SU-DHL-6 (cell line): ENCODE measurements at regions not wholly inside any gene's neighbourhood (a gene's known extent, or its start where the extent isn't known, plus 50 kb on each side); places are given as distances from the start of the nearest gene placed in this dataset.
"Not testable (repeated sequence)": the region's sequence is repeated elsewhere in the genome, so short reads cannot be mapped to it uniquely, and the experiment has no call there.

Experiments used
- CTCF ChIP-seq: fragments of 200-600 bp; sonication (generic); IDR thresholded peaks from one replicate; pipeline ENCODE4 v1.5.1; 2017; ENCODE audit warnings: antibody characterized with exemption, mild to moderate bottlenecking, low read length, moderate library complexity; ENCODE audit not compliant: insufficient read depth, poor library complexity, severe bottlenecking
- EZH2phosphoT487 ChIP-seq: fragments of 200-600 bp; sonication (generic), shearing (Covaris generic); conservative IDR thresholded peaks from 2 replicates; pipeline ENCODE4 v1.6.1; 2018; ENCODE audit warnings: mild to moderate bottlenecking, antibody characterized with exemption, low read length, moderate library complexity, mixed read lengths

GRCh38 chr7:46088486-46088885, 167.4 kb upstream of the IGFBP3 start:
- TF ChIP-seq CTCF, EZH2phosphoT487: not testable (repeated sequence)
